ENCODE measurements at regions not wholly inside any gene's neighbourhood (a gene's known extent, or its start where the extent isn't known, plus 50 kb on each side); places are given as distances from the start of the nearest gene placed in this dataset.
A peak's percentile ranks its signal among the peaks of the same experiment; 100 is the strongest.

GRCh38 chr3:103786296-103786695 lies 1351.5 kb downstream of the ZPLD1 start:
- Histone ChIP-seq H3K27ac (ENCODE audit: low read depth in 2 of 2, low read length in 2 of 2) (no peak overlapping the region), H3K4me1 (ENCODE audit: control insufficient read depth in 2 of 3, insufficient read depth in 2 of 3, low read depth in 1 of 3, low read length in 3 of 3) (no peaks in the 10 kb centered on the region), H3K4me3 (ENCODE audit: low read length in 3 of 3) (peak overlapping the region in 1 of 3 donors; percentile 13), H3K27me3 (ENCODE audit: control insufficient read depth, insufficient read depth, low read length) (no peaks in the 10 kb centered on the region), H3K9ac (ENCODE audit: low read length in 3 of 3) (no peak overlapping the region), H3K36me3 (ENCODE audit: control insufficient read depth in 2 of 3, insufficient read depth in 3 of 3, low read length in 3 of 3) (no peaks in the 10 kb centered on the region), H3K9me3 (ENCODE audit: control insufficient read depth in 2 of 3, insufficient read depth in 1 of 3, low read length in 3 of 3) (no peaks in the 10 kb centered on the region)
- FAIRE-seq (no peak), DNase-seq (peak in 1 of 5 donors; percentile 14)
- intact Hi-C loops (cut with DNase I), result no loop called here
- no peak for TF ChIP-seq CTCF (IDR thresholded peaks at IDR 0.05; ENCODE audit: borderline replicate concordance, extremely low read depth, insufficient read depth)

- Histone ChIP-seq H3K9me3 (ENCODE audit: control insufficient read depth in 2 of 3, insufficient read depth in 1 of 3, low read length in 3 of 3) (no peaks in the 10 kb centered on the region), H3K36me3 (ENCODE audit: control insufficient read depth in 2 of 3, insufficient read depth in 3 of 3, low read length in 3 of 3) (no peaks in the 10 kb centered on the region), H3K27ac (ENCODE audit: low read depth in 2 of 2, low read length in 2 of 2) (no peak overlapping the region), H3K4me3 (ENCODE audit: low read length in 3 of 3) (no peak overlapping the region), H3K9ac (ENCODE audit: low read length in 3 of 3) (no peak overlapping the region), H3K4me1 (ENCODE audit: control insufficient read depth in 2 of 3, insufficient read depth in 2 of 3, low read depth in 1 of 3, low read length in 3 of 3) (no peaks in the 10 kb centered on the region), H3K27me3 (ENCODE audit: control insufficient read depth, insufficient read depth, low read length) (no peaks in the 10 kb centered on the region)
- intact Hi-C loops (cut with DNase I), result no loop called here
- TF ChIP-seq CTCF (IDR thresholded peaks at IDR 0.05; ENCODE audit: borderline replicate concordance, extremely low read depth, insufficient read depth), result no peak
- DNase-seq, result peak in 1 of 5 donors; percentile 4
- no peak for FAIRE-seq
Measured at GRCh38 chr3:103787164-103787871, 1352.5 kb downstream of the ZPLD1 start.

GRCh38 chr3:103787879-103788278 lies 1353.1 kb downstream of the ZPLD1 start:
- H3K4me3 ChIP-seq (ENCODE audit: low read length in 3 of 3), result no peak overlapping the region
- no peak overlapping the region for H3K9ac ChIP-seq (ENCODE audit: low read length in 3 of 3)
- no peaks in the 10 kb centered on the region for H3K36me3 ChIP-seq (ENCODE audit: control insufficient read depth in 2 of 3, insufficient read depth in 3 of 3, low read length in 3 of 3)
- H3K9me3 ChIP-seq (ENCODE audit: control insufficient read depth in 2 of 3, insufficient read depth in 1 of 3, low read length in 3 of 3), result no peaks in the 10 kb centered on the region
- no peak for TF ChIP-seq CTCF (IDR thresholded peaks at IDR 0.05; ENCODE audit: borderline replicate concordance, extremely low read depth, insufficient read depth)
- DNase-seq, result no peak
- no peak overlapping the region for H3K27ac ChIP-seq (ENCODE audit: low read depth in 2 of 2, low read length in 2 of 2)
- H3K4me1 ChIP-seq (ENCODE audit: control insufficient read depth in 2 of 3, insufficient read depth in 2 of 3, low read depth in 1 of 3, low read length in 3 of 3), result no peaks in the 10 kb centered on the region
- intact Hi-C loops (cut with DNase I), result no loop called here
- FAIRE-seq, result no peak
- no peaks in the 10 kb centered on the region for H3K27me3 ChIP-seq (ENCODE audit: control insufficient read depth, insufficient read depth, low read length)
